ENCODE measurements at regions not wholly inside any gene's neighbourhood (a gene's known extent, or its start where the extent isn't known, plus 50 kb on each side); places are given as distances from the start of the nearest gene placed in this dataset.

GRCh38 chr4:126682250-126682649, 950.5 kb upstream of the INTU start:
- DNase-seq (ENCODE audit: low spot score): no peak

DNA sequence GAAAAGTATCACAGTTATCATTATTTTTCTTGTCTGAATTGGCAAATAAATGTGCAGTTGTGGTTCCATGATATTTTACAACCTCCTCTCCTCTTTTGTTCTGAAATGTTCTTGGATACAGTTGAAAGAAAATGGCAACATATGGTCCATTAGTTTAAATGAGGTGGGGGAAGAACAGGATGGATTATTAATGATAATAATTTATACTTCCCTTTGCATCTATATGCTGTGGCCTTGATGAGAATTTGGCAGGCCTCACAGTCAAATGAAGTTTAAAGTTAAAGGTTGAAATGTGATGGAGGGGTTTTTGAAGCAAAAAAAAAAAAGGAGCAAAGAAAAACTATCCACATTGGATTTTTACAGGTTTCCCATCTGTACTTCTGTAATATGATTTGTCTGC, 946.3 kb upstream of the INTU start:
- no peak for DNase-seq (ENCODE audit: low spot score)

- DNase-seq (ENCODE audit: low spot score): no peak
Measured at GRCh38 chr4:126687655-126688358, 945.0 kb upstream of the INTU start.

DNA sequence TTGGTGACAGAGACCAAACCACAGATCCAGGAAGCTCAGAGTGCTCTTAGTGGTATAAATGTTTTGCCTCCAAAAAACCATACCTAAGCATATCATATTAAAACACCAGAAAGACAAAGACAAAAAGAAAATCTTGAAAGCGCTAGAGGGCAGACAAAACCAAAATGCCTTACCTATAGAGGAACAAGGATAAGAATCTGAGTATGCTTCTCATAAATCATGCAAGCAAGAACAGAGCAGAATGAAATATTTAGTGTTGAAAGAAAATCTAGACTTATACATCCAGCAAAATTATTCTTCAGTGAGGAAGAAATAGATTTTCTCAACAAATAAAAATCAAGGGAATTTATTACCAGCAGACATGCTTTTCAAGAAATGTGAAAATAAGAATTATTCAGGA, 941.0 kb upstream of the INTU start:
- no peak for DNase-seq (ENCODE audit: low spot score)

GRCh38 chr4:126697748-126698147, 935.0 kb upstream of the INTU start:
- peak; percentile 9 for DNase-seq (ENCODE audit: low spot score)

- DNase-seq (ENCODE audit: low spot score): no peak
Measured at GRCh38 chr4:126698224-126698623, 934.5 kb upstream of the INTU start.

- DNase-seq (ENCODE audit: low spot score): peak; percentile 67
Measured at GRCh38 chr4:126701756-126702155, 931.0 kb upstream of the INTU start.

DNA sequence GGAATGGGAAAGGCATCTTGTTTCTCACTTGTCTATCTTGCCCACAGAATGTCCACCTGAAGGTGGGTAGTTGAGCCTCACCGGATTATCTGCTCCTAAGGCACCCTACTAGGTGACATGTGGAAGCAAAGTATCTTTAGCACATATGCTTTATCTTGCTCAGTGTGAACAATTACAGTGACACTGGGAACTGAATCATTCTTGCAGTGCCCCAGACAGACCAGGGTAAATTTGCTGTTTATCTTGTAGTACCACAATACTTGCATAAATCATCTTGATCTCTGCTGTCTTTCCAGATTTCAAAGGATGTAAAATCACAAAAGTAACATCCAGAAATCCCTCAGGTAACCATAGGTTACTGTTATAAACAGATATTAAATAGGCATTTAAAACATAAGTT, 930.0 kb upstream of the INTU start:
- no peak for DNase-seq (ENCODE audit: low spot score)

GRCh38 chr4:126705266-126705665, 927.5 kb upstream of the INTU start:
- peak; percentile 26 for DNase-seq (ENCODE audit: low spot score)

DNA sequence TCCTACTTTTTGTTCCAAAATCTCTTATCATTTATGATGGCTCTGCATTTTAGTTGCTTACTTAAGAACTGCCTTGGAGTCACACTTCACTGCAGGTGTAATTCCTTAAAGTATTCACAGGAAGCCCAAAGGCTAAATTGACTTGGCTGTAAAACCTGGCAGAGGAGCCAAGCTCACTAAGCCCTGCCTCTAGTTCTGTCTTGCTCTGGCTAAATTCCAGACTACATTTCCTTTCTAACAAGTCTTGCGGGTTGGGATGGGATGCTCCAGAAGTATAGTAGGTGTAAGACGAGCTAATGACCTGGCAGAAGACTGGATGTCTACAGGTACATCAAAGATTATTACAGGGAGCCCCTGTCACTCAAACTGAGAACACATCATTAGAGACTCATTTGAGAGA, 924.0 kb upstream of the INTU start:
- no peak for DNase-seq (ENCODE audit: low spot score)

GRCh38 chr4:126710935-126711334, 921.8 kb upstream of the INTU start:
- DNase-seq (ENCODE audit: low spot score): no peak

GRCh38 chr4:126715067-126715466, 917.7 kb upstream of the INTU start:
- DNase-seq (ENCODE audit: low spot score): no peak

DNA sequence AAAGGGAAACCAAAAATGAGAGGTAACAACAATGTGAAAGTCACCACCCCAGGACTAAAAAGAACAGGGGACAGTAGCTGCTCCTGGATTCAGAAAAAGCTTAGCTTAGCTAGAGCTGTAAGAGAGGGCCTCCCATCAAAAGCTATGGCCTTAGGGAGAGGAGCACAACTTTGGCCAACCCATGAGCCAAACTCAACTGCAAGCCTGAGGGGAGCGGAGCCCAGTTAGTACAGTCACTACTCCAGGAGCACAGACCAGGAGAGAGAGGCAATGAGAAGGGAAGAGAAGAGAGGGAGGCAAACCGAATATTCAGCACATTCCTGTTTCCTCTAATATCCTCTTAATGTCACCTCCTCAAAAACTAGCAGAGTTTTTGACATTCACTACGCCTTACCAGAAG, 917.1 kb upstream of the INTU start:
- DNase-seq (ENCODE audit: low spot score): no peak

GRCh38 chr4:126718136-126718535, 914.6 kb upstream of the INTU start:
- no peak for DNase-seq (ENCODE audit: low spot score)

- DNase-seq (ENCODE audit: low spot score): no peak
Measured at GRCh38 chr4:126719852-126720251, 912.9 kb upstream of the INTU start.

- no peak for DNase-seq (ENCODE audit: low spot score)
Measured at GRCh38 chr4:126725906-126726305, 906.9 kb upstream of the INTU start.

- DNase-seq (ENCODE audit: low spot score): peak; percentile 17
Measured at GRCh38 chr4:126727461-126727860, 905.3 kb upstream of the INTU start.

- DNase-seq (ENCODE audit: low spot score): no peak
Measured at GRCh38 chr4:126731062-126731461, 901.7 kb upstream of the INTU start.

- no peak for DNase-seq (ENCODE audit: low spot score)
Measured at GRCh38 chr4:126733301-126733700, 899.5 kb upstream of the INTU start.

DNA sequence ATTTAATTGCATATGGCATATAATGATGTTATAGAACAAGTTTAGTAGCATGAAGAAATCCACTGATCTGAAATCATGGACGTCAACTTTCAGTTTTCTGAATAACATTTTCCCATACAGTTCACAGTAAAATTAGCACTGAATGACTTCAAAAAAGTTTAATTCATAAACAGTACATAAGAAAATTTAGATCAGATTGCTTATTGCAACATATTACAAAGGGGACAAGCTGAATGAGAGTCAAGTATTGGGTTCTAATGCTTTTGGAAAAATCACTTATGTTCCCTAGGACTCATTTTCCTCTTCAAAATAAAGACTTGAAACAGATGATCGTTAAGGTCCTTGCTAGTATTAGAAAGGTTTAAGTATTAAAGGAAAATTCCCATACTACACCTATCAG, 898.3 kb upstream of the INTU start:
- no peak for DNase-seq (ENCODE audit: low spot score)

DNA sequence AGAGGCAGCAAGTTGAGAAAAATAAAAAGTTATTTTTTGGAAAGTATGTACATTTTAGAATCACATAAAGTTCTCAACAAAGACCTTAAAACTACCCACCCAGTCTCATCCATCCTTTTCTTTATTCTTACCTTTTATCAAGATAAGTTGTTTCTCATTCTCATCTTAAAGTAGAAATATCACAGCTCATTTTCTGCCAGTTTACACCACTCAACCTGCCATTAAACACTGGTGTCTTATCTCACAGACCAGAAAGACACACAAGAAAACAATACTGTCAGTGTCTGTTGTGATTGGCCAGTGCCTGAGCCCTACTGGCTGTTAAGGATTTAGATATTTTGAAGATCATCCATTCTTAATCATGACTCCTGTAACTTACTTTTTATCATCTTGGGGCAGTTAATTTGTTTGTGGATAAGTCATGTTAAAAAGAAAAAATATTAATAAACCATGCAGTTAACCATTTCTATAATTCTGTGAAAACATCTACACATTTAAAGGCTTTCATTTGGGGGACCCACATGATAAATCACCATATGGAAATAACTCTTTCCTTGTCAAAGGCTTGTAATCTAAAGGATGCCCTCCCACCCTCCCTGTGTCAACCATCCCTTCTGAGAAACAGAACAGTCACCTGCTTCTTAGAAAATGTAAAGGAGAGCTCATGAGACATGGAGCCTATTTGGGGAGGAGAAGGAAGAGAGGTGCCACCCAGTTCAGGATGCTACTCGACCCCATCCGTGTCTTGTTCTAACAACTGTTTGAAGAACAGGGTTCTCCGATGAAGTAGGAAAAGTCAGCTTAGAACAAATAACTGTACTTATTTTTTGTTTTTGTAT, 897.2 kb upstream of the INTU start:
- DNase-seq (ENCODE audit: low spot score): no peak

DNA sequence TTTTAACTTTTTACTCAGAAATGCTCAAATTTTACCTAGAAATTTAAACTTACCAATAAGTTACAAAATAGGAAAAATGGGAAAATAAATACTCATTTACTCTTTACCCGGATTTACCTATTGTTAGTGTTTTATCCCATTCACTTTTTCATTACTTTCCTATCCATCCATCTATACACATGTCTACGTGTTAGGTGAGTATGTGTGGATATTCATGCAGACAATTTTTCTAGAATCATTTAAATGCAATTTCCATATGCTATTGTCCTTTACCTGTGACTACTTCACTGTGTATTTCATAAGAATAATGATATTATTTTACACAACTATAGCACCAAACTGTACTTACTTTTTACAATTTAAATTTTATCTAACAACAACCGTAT, 896.6 kb upstream of the INTU start:
- no peak for DNase-seq (ENCODE audit: low spot score)

- DNase-seq (ENCODE audit: low spot score): no peak
Measured at GRCh38 chr4:126737899-126738526, 894.7 kb upstream of the INTU start.

All from AG08395 (cell line).